ENCODE measurements at regions not wholly inside any gene's neighbourhood (a gene's known extent, or its start where the extent isn't known, plus 50 kb on each side); places are given as distances from the start of the nearest gene placed in this dataset.

GRCh38 chr19:7413629-7414028, 64.9 kb downstream of the ARHGEF18 start:
- Histone ChIP-seq H3K79me2 (ENCODE audit: insufficient read depth) (peaks cover 53% of the 10 kb centered on the region), H3K4me2 (no peak overlapping the region), H3K27ac (ENCODE audit: low read depth in 2 of 2, low read length in 1 of 2) (no peak overlapping the region), H3K4me1 (ENCODE audit: control insufficient read depth in 1 of 2, insufficient read depth in 2 of 2, low read depth in 1 of 2, low read length in 1 of 2) (no peaks in the 10 kb centered on the region), H3K9me2 (no peaks in the 10 kb centered on the region), H2AFZ (ENCODE audit: low read depth) (no peak overlapping the region), H3F3A (replicated peaks; ENCODE audit: insufficient read depth) (no peaks in the 10 kb centered on the region), H3K4me3 (ENCODE audit: low read depth in 2 of 2, low read length in 1 of 2) (no peak overlapping the region), H3K9ac (no peak overlapping the region), H3K27me3 (ENCODE audit: insufficient read depth) (no peaks in the 10 kb centered on the region), H3K36me3 (replicated peaks in 1 of 2; ENCODE audit: control insufficient read depth in 1 of 2, insufficient read depth in 2 of 2, low read length in 1 of 2) (no peaks in the 10 kb centered on the region), H4K20me1 (ENCODE audit: insufficient read depth) (peaks cover 22% of the 10 kb centered on the region; the same call in 1 of the 2 replicates), H3K9me3 (no peaks in the 10 kb centered on the region)
- DNase-seq: no peak
- ChIA-PET CTCF (no interaction called here), POLR2A (no interaction called here)
- TF ChIP-seq RCOR1 (IDR thresholded peaks at IDR 0.05; ENCODE audit: low read length) (no peak), YY1 (IDR thresholded peaks at IDR 0.05; ENCODE audit: low read depth) (no peak), GATA2 (CRISPR knock-in tag; IDR thresholded peaks at IDR 0.05) (no peak), RXRA (IDR thresholded peaks at IDR 0.05; ENCODE audit: borderline replicate concordance, low read depth) (no peak), TEAD4 (IDR thresholded peaks at IDR 0.05; ENCODE audit: borderline replicate concordance, insufficient read depth) (no peak), USF2 (IDR thresholded peaks at IDR 0.05; ENCODE audit: borderline replicate concordance, low read depth, low read length) (no peak), CHD2 (IDR thresholded peaks at IDR 0.05; ENCODE audit: low read length, partially characterized antibody) (no peak), USF1 (IDR thresholded peaks at IDR 0.05; ENCODE audit: borderline replicate concordance, low read depth) (no peak), GABPA (IDR thresholded peaks at IDR 0.05; ENCODE audit: low read depth) (no peak), RFX5 (IDR thresholded peaks at IDR 0.05; ENCODE audit: low read length) (no peak), SMC3 (IDR thresholded peaks at IDR 0.05; ENCODE audit: low read depth, low read length) (no peak), MXI1 (IDR thresholded peaks at IDR 0.05; ENCODE audit: low read depth, low read length) (no peak), PBX3 (IDR thresholded peaks at IDR 0.05) (no peak), SIN3A (IDR thresholded peaks at IDR 0.05; ENCODE audit: borderline replicate concordance, low read depth, low read length) (no peak), EZH2phosphoT487 (IDR thresholded peaks at IDR 0.05; ENCODE audit: borderline replicate concordance, low read depth) (no peak)
- 61% methylated on average over 6 of the region's 6 CpGs for WGBS (ENCODE audit: low lambda C conversion rate)

GRCh38 chr19:7415163-7415856, 66.6 kb downstream of the ARHGEF18 start:
- POLR2A ChIA-PET: no interaction called here
- DNase-seq: no peak
- Histone ChIP-seq H3K27ac (ENCODE audit: low read depth in 2 of 2, low read length in 1 of 2) (no peak overlapping the region), H3K9me2 (no peaks in the 10 kb centered on the region), H3K27me3 (ENCODE audit: insufficient read depth) (no peaks in the 10 kb centered on the region), H2AFZ (ENCODE audit: low read depth) (no peak overlapping the region), H3F3A (replicated peaks; ENCODE audit: insufficient read depth) (no peaks in the 10 kb centered on the region), H3K4me1 (ENCODE audit: control insufficient read depth in 1 of 2, insufficient read depth in 2 of 2, low read depth in 1 of 2, low read length in 1 of 2) (no peaks in the 10 kb centered on the region), H4K20me1 (ENCODE audit: insufficient read depth) (peaks cover 34% of the 10 kb centered on the region), H3K4me2 (no peak overlapping the region), H3K36me3 (replicated peaks in 1 of 2; ENCODE audit: control insufficient read depth in 1 of 2, insufficient read depth in 2 of 2, low read length in 1 of 2) (no peaks in the 10 kb centered on the region), H3K79me2 (ENCODE audit: insufficient read depth) (peaks cover 49% of the 10 kb centered on the region), H3K4me3 (ENCODE audit: low read depth in 2 of 2, low read length in 1 of 2) (no peak overlapping the region), H3K9me3 (no peaks in the 10 kb centered on the region), H3K9ac (no peak overlapping the region)
- TF ChIP-seq CHD2 (IDR thresholded peaks at IDR 0.05; ENCODE audit: low read length, partially characterized antibody): no peak
- no peak for TF ChIP-seq TEAD4 (IDR thresholded peaks at IDR 0.05; ENCODE audit: borderline replicate concordance, insufficient read depth)
- 80% methylated on average over 21 of the region's 22 CpGs for WGBS (ENCODE audit: low lambda C conversion rate)
- CTCF ChIA-PET: no interaction called here

Measured in SK-N-SH (cell line).